ENCODE measurements at regions not wholly inside any gene's neighbourhood (a gene's known extent, or its start where the extent isn't known, plus 50 kb on each side); places are given as distances from the start of the nearest gene placed in this dataset.

GRCh38 chr6:168823397-168824212, 382.6 kb downstream of the SMOC2 start:
- H2AK9ac ChIP-seq (replicated peaks; ENCODE audit: low read depth, low read length, poor library complexity), result no peak overlapping the region
- WGBS, 2 experiments (ENCODE audit: extremely low coverage in 2 of 2, insufficient read length in 1 of 2), result 0% methylated on average over 1 of the region's 12 CpGs; no CpG with 5 or more reads in 1 of the 2 experiments
- peaks cover 30% of the 10 kb centered on the region for H3K9me3 ChIP-seq (ENCODE audit: control insufficient read depth, insufficient read depth, low read length)
- H2AFZ ChIP-seq (replicated peaks; ENCODE audit: low read length, poor library complexity), result no peak overlapping the region
- H2BK20ac ChIP-seq (ENCODE audit: low read depth, low read length), result no peak overlapping the region
- no peak for DNase-seq
- ATAC-seq (ENCODE audit: low read depth), result no peak
- no peak overlapping the region for H3K14ac ChIP-seq (replicated peaks; ENCODE audit: low read depth, low read length)
- no peak overlapping the region for H3K4me3 ChIP-seq (ENCODE audit: insufficient read depth, low read depth, low read length)
- no peak overlapping the region for H3K18ac ChIP-seq (ENCODE audit: low read depth, low read length)
- H2AK5ac ChIP-seq (ENCODE audit: low read depth, low read length), result no peak overlapping the region
- no peak overlapping the region for H3K27ac ChIP-seq (ENCODE audit: insufficient read depth, low read length)
- no peaks in the 10 kb centered on the region for H4K20me1 ChIP-seq (ENCODE audit: insufficient read depth, low read length)
- H4K8ac ChIP-seq (ENCODE audit: low read depth in 2 of 2, low read length in 2 of 2), result no peak overlapping the region
- dilution Hi-C loops (cut with HindIII; ENCODE audit: low sequenced_read_pairs, unreplicated experiment), result no loop called here
- H4K91ac ChIP-seq (ENCODE audit: insufficient read depth, low read depth, low read length), result no peak overlapping the region
- H3K9ac ChIP-seq (ENCODE audit: low read depth, low read length), result no peak overlapping the region
- no peak overlapping the region for H3K4me2 ChIP-seq (ENCODE audit: low read depth, low read length)
- no peaks in the 10 kb centered on the region for H3K4me1 ChIP-seq (ENCODE audit: control insufficient read depth, insufficient read depth, low read length)
- no peaks in the 10 kb centered on the region for H3K27me3 ChIP-seq (ENCODE audit: control insufficient read depth, insufficient read depth, low read length)
- H3K79me1 ChIP-seq (ENCODE audit: low read depth in 1 of 2, low read length in 2 of 2), result no peaks in the 10 kb centered on the region
- no peak overlapping the region for H2BK15ac ChIP-seq (ENCODE audit: low read depth, low read length)
- no peaks in the 10 kb centered on the region for H3K9me1 ChIP-seq (ENCODE audit: insufficient read depth, low read length)
- intact Hi-C loops (cut with micrococcal nuclease), result no loop called here
- no peak overlapping the region for H3K23ac ChIP-seq (ENCODE audit: low read depth, low read length)
- H2BK5ac ChIP-seq (ENCODE audit: low read depth, low read length, poor library complexity, severe bottlenecking), result no peak overlapping the region
- no peak overlapping the region for H3K56ac ChIP-seq (ENCODE audit: extremely low read depth, insufficient read depth, low read length)
- ChIA-PET POLR2A (ENCODE audit: unreplicated experiment) (no interaction called here), CTCF (no interaction called here)
- in situ Hi-C loops (cut with MboI; ENCODE audit: low sequenced_read_pairs), result no loop called here
- BruUV-seq (replicated peaks), result no TSS peak
- H4K5ac ChIP-seq (ENCODE audit: low read depth, low read length), result no peak overlapping the region
- no peaks in the 10 kb centered on the region for H3K36me3 ChIP-seq (ENCODE audit: control insufficient read depth, insufficient read depth, low read length)
- no peak for TF ChIP-seq BHLHE40 (IDR thresholded peaks at IDR 0.05; ENCODE audit: low read depth, low read length)
- no peak for TF ChIP-seq FOS (IDR thresholded peaks at IDR 0.05; ENCODE audit: low read depth, low read length)
- no peak for TF ChIP-seq SMC3 (IDR thresholded peaks at IDR 0.05; ENCODE audit: low read depth, low read length)
- no peak for TF ChIP-seq RAD21 (IDR thresholded peaks at IDR 0.05; ENCODE audit: low read length)
- TF ChIP-seq RFX5 (IDR thresholded peaks at IDR 0.05; ENCODE audit: low read depth, low read length), result no peak
- TF ChIP-seq MAFK (IDR thresholded peaks at IDR 0.05; ENCODE audit: low read depth, low read length), result no peak
- TF ChIP-seq USF2 (IDR thresholded peaks at IDR 0.05; ENCODE audit: low read depth, low read length), result no peak
- no peak overlapping the region for H3K4ac ChIP-seq (ENCODE audit: low read depth, low read length)
- H2BK120ac ChIP-seq (ENCODE audit: low read depth, low read length), result no peak overlapping the region
